Mesothelial cell of epicardium (in vitro differentiated cells): ENCODE measurements at regions not wholly inside any gene's neighbourhood (a gene's known extent, or its start where the extent isn't known, plus 50 kb on each side); places are given as distances from the start of the nearest gene placed in this dataset.
"Not testable (repeated sequence)": the region's sequence is repeated elsewhere in the genome, so short reads cannot be mapped to it uniquely, and the experiment has no call there.

Experiments
- DNase-seq, 2 experiments: peaks; one replicate each; pipeline ENCODE4 v3.0.0; 2021; ENCODE audit warnings: low spot score in 2 of 2; ENCODE audit not compliant: unreplicated experiment in 2 of 2
- H3K27ac Mint-ChIP-seq: 2 replicates; pipeline ENCODE4 v1.8.0; 2021; ENCODE audit warnings: mixed read lengths
- H3K27me3 Mint-ChIP-seq: 2 replicates; pipeline ENCODE4 v1.8.0; 2021; ENCODE audit warnings: low read depth, mixed read lengths
- H3K36me3 Mint-ChIP-seq: 2 replicates; pipeline ENCODE4 v1.8.0; 2021; ENCODE audit warnings: mixed read lengths
- H3K4me1 Mint-ChIP-seq: 2 replicates; pipeline ENCODE4 v1.8.0; 2021; ENCODE audit warnings: mixed read lengths
- H3K4me3 Mint-ChIP-seq: 2 replicates; pipeline ENCODE4 v1.8.0; 2021; ENCODE audit warnings: mild to moderate bottlenecking, moderate library complexity, mixed read lengths
- H3K9me3 Mint-ChIP-seq: 2 replicates; pipeline ENCODE4 v1.8.0; 2021; ENCODE audit warnings: mixed read lengths
- TF ChIP-seq, protein P1 (sequence below): fragments of 200-600 bp; sonication (generic); IDR thresholded peaks from one replicate; pipeline ENCODE4 v1.5.0; 2021; ENCODE audit warnings: antibody characterized with exemption; ENCODE audit not compliant: unreplicated experiment

DNA sequence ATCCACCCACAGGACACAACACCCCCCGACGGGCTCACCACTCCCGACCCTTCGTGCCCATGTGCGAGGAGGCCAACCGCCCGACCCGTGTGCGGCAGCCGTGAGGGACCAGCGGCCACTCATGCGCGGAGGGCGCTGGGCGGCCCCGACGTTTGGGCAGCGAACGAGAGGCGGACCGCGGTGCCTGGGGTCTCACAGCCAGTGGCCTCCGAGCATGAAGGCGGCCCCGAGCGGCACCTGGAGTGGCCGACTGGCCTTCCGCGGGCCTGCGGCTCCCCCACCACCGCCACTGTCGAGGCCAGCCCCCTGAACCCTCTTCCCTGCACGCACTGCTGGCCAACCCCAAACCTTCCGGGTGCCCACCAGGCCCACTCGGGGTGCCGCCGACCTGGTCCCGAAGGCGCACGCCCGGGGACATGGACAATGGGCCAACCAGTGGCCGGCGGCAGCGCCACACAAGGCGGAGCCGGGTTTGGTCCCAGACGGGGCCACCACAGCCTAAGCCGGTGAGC, 4274.9 kb upstream of the OR11H1 start:
- H3K36me3 Mint-ChIP-seq, result no peaks in the 10 kb centered on the region
- peak in 1 of 2 experiments; percentile 14 for DNase-seq
- H3K9me3 Mint-ChIP-seq, result no peaks in the 10 kb centered on the region
- no peaks in the 10 kb centered on the region for H3K4me1 Mint-ChIP-seq
- TF ChIP-seq, protein P1, sequence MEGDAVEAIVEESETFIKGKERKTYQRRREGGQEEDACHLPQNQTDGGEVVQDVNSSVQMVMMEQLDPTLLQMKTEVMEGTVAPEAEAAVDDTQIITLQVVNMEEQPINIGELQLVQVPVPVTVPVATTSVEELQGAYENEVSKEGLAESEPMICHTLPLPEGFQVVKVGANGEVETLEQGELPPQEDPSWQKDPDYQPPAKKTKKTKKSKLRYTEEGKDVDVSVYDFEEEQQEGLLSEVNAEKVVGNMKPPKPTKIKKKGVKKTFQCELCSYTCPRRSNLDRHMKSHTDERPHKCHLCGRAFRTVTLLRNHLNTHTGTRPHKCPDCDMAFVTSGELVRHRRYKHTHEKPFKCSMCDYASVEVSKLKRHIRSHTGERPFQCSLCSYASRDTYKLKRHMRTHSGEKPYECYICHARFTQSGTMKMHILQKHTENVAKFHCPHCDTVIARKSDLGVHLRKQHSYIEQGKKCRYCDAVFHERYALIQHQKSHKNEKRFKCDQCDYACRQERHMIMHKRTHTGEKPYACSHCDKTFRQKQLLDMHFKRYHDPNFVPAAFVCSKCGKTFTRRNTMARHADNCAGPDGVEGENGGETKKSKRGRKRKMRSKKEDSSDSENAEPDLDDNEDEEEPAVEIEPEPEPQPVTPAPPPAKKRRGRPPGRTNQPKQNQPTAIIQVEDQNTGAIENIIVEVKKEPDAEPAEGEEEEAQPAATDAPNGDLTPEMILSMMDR, result no peak
- H3K27me3 Mint-ChIP-seq, result no peaks in the 10 kb centered on the region
- H3K4me3 Mint-ChIP-seq, result no peak overlapping the region
- H3K27ac Mint-ChIP-seq, result no peak overlapping the region

- not testable (repeated sequence) for H3K36me3 Mint-ChIP-seq, DNase-seq, H3K27ac Mint-ChIP-seq, H3K4me1 Mint-ChIP-seq, H3K27me3 Mint-ChIP-seq, H3K9me3 Mint-ChIP-seq, H3K4me3 Mint-ChIP-seq
These were observed 4257.0 kb upstream of the OR11H1 start for GRCh38 chr22:11270981-11271380.

DNA sequence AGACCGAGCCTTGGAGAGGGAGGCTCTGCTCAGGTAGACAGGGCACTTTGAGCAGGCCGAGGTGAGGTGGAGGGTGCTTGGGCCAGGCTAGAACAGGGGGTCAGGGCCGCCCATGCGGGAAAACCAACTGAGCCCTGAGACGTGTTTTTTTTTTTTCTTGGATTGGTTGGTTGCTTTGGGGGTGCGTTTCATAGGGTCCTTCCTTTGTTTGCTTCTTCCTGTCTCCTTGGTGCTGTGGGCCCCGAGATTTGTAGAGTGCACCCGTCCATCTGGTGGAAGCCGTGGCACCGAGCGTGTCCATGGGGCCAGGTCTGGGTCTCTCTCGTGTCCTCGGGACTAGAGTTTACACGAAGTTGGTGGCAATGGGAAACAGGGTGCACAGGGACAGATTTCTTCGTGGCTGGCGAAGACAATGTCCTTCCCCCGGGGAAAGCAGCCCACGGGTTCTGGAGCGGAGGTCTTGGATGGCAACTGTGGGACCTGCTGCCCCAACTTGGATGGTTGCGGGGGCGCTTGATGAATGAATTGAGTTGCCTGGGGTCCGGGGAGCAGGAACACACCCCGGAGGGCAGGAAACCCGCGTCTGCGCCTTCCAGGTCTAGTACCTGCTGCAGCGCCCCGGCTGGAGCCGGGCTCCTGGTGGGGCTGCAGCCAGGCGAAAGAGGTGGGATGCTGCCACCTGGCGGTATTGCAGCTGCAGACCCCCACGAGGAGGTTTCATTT, 4242.7 kb upstream of the OR11H1 start:
- H3K4me3 Mint-ChIP-seq, H3K27ac Mint-ChIP-seq, DNase-seq, H3K4me1 Mint-ChIP-seq, H3K36me3 Mint-ChIP-seq, H3K27me3 Mint-ChIP-seq: not testable (repeated sequence)
- peaks cover 41% of the 10 kb centered on the region for H3K9me3 Mint-ChIP-seq

DNA sequence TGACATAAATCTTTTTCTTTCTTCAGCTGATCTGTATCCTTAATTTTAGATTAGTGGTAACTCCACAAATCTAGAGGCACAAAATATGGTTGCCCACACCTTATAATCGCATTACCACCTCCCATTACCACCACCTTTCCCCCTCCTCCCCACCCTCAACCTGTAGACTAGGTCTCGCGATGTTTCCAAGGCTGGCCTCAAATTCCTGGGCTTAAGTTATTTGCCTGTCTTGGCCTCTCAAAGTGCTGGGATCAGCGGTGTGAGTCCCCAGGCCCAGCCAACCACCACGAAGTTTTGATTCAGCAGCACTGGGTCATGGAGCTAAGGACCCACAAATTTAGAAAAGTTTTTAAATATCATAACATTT, 4242.2 kb upstream of the OR11H1 start:
- H3K27me3 Mint-ChIP-seq, H3K36me3 Mint-ChIP-seq, H3K4me3 Mint-ChIP-seq, DNase-seq, H3K27ac Mint-ChIP-seq, H3K4me1 Mint-ChIP-seq: not testable (repeated sequence)
- H3K9me3 Mint-ChIP-seq, result peaks cover 47% of the 10 kb centered on the region

- peaks cover 70% of the 10 kb centered on the region for H3K9me3 Mint-ChIP-seq
- H3K27me3 Mint-ChIP-seq, H3K4me1 Mint-ChIP-seq, H3K36me3 Mint-ChIP-seq, H3K4me3 Mint-ChIP-seq, H3K27ac Mint-ChIP-seq, DNase-seq: not testable (repeated sequence)
These were observed 4239.5 kb upstream of the OR11H1 start for GRCh38 chr22:11288246-11289220.

- not testable (repeated sequence) for DNase-seq, H3K27me3 Mint-ChIP-seq, H3K27ac Mint-ChIP-seq, H3K36me3 Mint-ChIP-seq, H3K4me1 Mint-ChIP-seq, H3K4me3 Mint-ChIP-seq
- peaks cover 67% of the 10 kb centered on the region for H3K9me3 Mint-ChIP-seq
These were observed 4229.7 kb upstream of the OR11H1 start for GRCh38 chr22:11298126-11298893.

GRCh38 chr22:11302427-11302826, 4225.6 kb upstream of the OR11H1 start:
- not testable (repeated sequence) for H3K27ac Mint-ChIP-seq, H3K36me3 Mint-ChIP-seq, H3K27me3 Mint-ChIP-seq, DNase-seq, H3K4me1 Mint-ChIP-seq, H3K4me3 Mint-ChIP-seq
- H3K9me3 Mint-ChIP-seq, result peaks cover 81% of the 10 kb centered on the region

DNA sequence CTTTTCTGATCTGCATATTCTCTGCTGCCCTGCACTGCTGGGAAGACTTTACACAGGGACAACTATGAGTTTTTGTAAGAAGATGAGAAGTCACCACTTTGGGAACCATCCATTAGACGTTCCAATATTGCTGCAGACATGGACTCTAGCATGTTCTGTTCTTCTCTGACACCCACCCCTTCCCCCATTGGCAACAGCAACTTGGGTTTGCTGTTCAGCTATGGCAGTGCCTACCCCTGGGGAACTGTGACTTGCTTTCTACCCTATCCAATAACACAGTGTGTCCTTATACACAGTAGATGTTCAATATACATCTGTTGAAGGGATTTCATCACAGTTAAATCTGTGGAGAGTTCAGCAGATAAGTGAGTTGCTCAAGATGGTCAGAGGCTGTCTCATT, 4225.1 kb upstream of the OR11H1 start:
- DNase-seq, H3K4me3 Mint-ChIP-seq, H3K27ac Mint-ChIP-seq, H3K36me3 Mint-ChIP-seq, H3K4me1 Mint-ChIP-seq, H3K27me3 Mint-ChIP-seq: not testable (repeated sequence)
- H3K9me3 Mint-ChIP-seq, result peaks cover 81% of the 10 kb centered on the region

DNA sequence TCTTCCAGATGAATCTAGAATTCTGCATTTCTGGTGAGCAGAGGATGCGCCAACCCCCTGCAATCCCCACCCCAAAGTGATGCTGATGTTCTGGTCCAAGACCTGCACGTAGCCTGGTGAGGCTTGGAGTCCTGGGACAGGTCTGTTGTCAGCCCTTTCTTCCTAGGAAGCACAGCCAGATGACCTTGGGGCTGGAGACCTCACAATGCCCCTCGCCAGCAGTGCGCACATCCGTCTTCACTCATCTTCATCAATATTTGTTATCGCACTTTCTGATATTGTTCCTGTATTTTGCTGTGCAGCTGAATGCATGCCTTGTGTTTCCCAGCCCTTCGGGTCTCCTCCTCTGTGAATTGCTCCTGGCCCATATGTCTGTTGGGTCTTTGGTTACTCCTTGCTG, 4222.8 kb upstream of the OR11H1 start:
- H3K27ac Mint-ChIP-seq, H3K27me3 Mint-ChIP-seq, H3K36me3 Mint-ChIP-seq, H3K4me3 Mint-ChIP-seq, H3K4me1 Mint-ChIP-seq, DNase-seq: not testable (repeated sequence)
- peaks cover 79% of the 10 kb centered on the region for H3K9me3 Mint-ChIP-seq

DNA sequence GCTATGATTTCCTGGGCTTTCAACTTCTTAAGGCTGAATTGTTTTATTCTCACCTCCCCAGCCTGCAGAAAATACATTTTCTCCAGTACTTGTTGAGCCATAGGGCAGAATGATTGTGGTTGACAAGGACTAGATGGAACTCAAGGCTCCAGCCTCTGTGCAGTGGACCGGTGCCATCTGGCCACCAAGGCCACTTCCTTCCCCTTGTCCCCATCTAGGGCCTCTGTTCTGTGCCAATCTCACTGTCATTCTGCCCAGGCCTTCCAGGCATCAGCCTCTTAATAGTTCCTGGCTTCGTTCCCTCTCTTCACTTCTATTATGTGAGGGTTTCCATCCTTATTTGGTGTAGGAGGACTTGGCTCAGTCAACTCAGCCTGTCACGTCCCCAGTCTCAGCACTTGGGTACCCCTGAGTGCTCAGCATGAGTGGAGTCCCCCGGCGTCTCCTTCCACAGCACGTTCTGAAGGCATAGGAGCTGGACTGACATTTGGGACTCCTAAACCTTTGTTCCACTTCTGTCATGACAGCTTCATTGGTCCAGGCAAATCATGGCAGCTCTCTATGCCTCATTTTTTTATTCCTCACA, 4221.0 kb upstream of the OR11H1 start:
- H3K4me3 Mint-ChIP-seq, H3K27me3 Mint-ChIP-seq, H3K4me1 Mint-ChIP-seq, H3K27ac Mint-ChIP-seq, DNase-seq, H3K36me3 Mint-ChIP-seq: not testable (repeated sequence)
- H3K9me3 Mint-ChIP-seq, result peaks cover 85% of the 10 kb centered on the region
